A549 (cell line): ENCODE measurements at regions not wholly inside any gene's neighbourhood (a gene's known extent, or its start where the extent isn't known, plus 50 kb on each side); places are given as distances from the start of the nearest gene placed in this dataset.

Source experiments
- ATAC-seq, 2 experiments: fragments of 200-7000 bp in 1 of 2; fragments of >200 bp in 1 of 2; cut with Nextera tagmentation in 1 of 2; cut with Tn5 transposase in 1 of 2; 3 replicates each; pipeline versions ENCODE4 v1.8.0 to v1.9.1; 2018 to 2020; ENCODE audit warnings: mild to moderate bottlenecking in 1 of 2, moderate library complexity in 1 of 2
- CTCF ChIA-PET: fragments of 300-600 bp; sonication (Branson Sonifier 250); formaldehyde crosslinking; extraction: SDS; loops from one replicate; lab custom pipeline; 2021; ENCODE audit warnings: antibody characterized with exemption, inconsistent platforms; lab: Yijun Ruan, JAX
- POLR2A ChIA-PET: fragments of 350-600 bp; formaldehyde crosslinking; extraction: SDS; loops from one replicate; lab custom pipeline; 2021; ENCODE audit warnings: antibody characterized with exemption, inconsistent platforms; lab: Yijun Ruan, JAX
- DNase-seq, 2 experiments: peaks; one replicate each; pipeline versions ENCODE4 v3.0.0 to v3.0.0-alpha.2; 2011 to 2016; ENCODE audit warnings: low read depth in 1 of 2, low spot score in 1 of 2
- FAIRE-seq: peaks from 2 replicates; lab custom pipeline; 2011; peaks lifted over from hg19 to GRCh38; lab: Jason Lieb, UNC
- H3K27ac ChIP-seq, 2 experiments: fragments of >200 bp; sonication (Bioruptor Twin); formaldehyde crosslinking; 3 replicates each; pipeline ENCODE4 v1.5.1; 2016 to 2017
- H3K4me1 ChIP-seq: fragments of >200 bp; sonication (Bioruptor Twin); formaldehyde crosslinking; 3 replicates; pipeline ENCODE4 v1.6.1; 2016
- H3K4me2 ChIP-seq: fragments of >200 bp; sonication (Bioruptor Twin); formaldehyde crosslinking; 3 replicates; pipeline ENCODE4 v1.6.1; 2016
- H3K4me3 ChIP-seq: fragments of >200 bp; sonication (Bioruptor Twin); formaldehyde crosslinking; 3 replicates; pipeline ENCODE4 v1.5.1; 2016
- H3K9me3 ChIP-seq: fragments of >200 bp; sonication (Bioruptor Twin); formaldehyde crosslinking; 3 replicates; pipeline ENCODE4 v1.6.1; 2016
- BHLHE40 ChIP-seq: IDR thresholded peaks from 2 replicates; pipeline ENCODE4 v1.6.1; 2012; ENCODE audit warnings: low read depth, low read length, inconsistent platforms
- CBX2 ChIP-seq: fragments of 200-600 bp; sonication (generic); IDR thresholded peaks from 2 replicates; pipeline ENCODE4 v1.6.1; 2016; ENCODE audit warnings: low read depth, mild to moderate bottlenecking, borderline replicate concordance
- CBX8 ChIP-seq: fragments of 200-600 bp; sonication (generic); IDR thresholded peaks from 2 replicates; pipeline ENCODE4 v1.6.1; 2016
- CHD2 ChIP-seq: fragments of 150-350 bp; IDR thresholded peaks from 2 replicates; pipeline ENCODE4 v1.6.1; 2014; ENCODE audit warnings: low read length; ENCODE audit not compliant: partially characterized antibody
- CTCF ChIP-seq: fragments of >200 bp; sonication (Bioruptor Twin); formaldehyde crosslinking; IDR thresholded peaks from 3 replicates; pipeline ENCODE4 v1.5.1; 2016
- EHMT2 ChIP-seq: fragments of 200-600 bp; sonication (generic); IDR thresholded peaks from 2 replicates; pipeline ENCODE4 v1.6.1; 2016; ENCODE audit warnings: antibody characterized with exemption, low read depth, mild to moderate bottlenecking, moderate library complexity
- ESRRA ChIP-seq: fragments of 150-350 bp; IDR thresholded peaks from 2 replicates; pipeline ENCODE4 v1.6.1; 2014; ENCODE audit warnings: mild to moderate bottlenecking, low read length, borderline replicate concordance
- HEYL ChIP-seq: fragments of 250-450 bp; sonication (Bioruptor Pico); IDR thresholded peaks from 2 replicates; pipeline ENCODE4 v1.8.0; 2021; ENCODE audit warnings: mild to moderate bottlenecking, moderate library complexity
- HMGXB4 ChIP-seq: fragments of 250-450 bp; sonication (Bioruptor Pico); IDR thresholded peaks from 2 replicates; pipeline ENCODE4 v1.5.0; 2021; ENCODE audit warnings: mild to moderate bottlenecking, moderate library complexity, borderline replicate concordance
- HOXB5 ChIP-seq: fragments of 250-450 bp; sonication (Bioruptor Pico); IDR thresholded peaks from 2 replicates; pipeline ENCODE4 v1.5.0; 2020; ENCODE audit warnings: mild to moderate bottlenecking, moderate library complexity
- JUN ChIP-seq, 2 experiments: fragments of >200 bp; sonication (Bioruptor Twin); formaldehyde crosslinking; IDR thresholded peaks; 2 replicates in 1 of 2; 3 replicates in 1 of 2; pipeline ENCODE4 v1.6.1; 2016 to 2017
- KDM1A ChIP-seq: fragments of 200-600 bp; sonication (generic); IDR thresholded peaks from 2 replicates; pipeline ENCODE4 v1.6.1; 2016; ENCODE audit warnings: low read depth, mild to moderate bottlenecking
- KDM5A ChIP-seq: fragments of 200-600 bp; sonication (generic); IDR thresholded peaks from 2 replicates; pipeline ENCODE4 v1.6.1; 2016; ENCODE audit warnings: antibody characterized with exemption, mild to moderate bottlenecking
- MAFK ChIP-seq: fragments of 450-650 bp; IDR thresholded peaks from 2 replicates; pipeline ENCODE4 v1.6.1; 2014; ENCODE audit not compliant: partially characterized antibody
- MAX ChIP-seq: IDR thresholded peaks from 2 replicates; pipeline ENCODE4 v1.6.1; 2012
- MYC ChIP-seq: IDR thresholded peaks from 2 replicates; pipeline ENCODE4 v1.6.1; 2012; ENCODE audit warnings: mild to moderate bottlenecking, inconsistent platforms, low read length, improper control_type of control experiment, borderline replicate concordance
- PHF8 ChIP-seq: fragments of 200-600 bp; sonication (generic); IDR thresholded peaks from 2 replicates; pipeline ENCODE4 v1.6.1; 2016; ENCODE audit warnings: low read depth, mild to moderate bottlenecking, antibody characterized with exemption, moderate library complexity, borderline replicate concordance
- POLR2A ChIP-seq: IDR thresholded peaks from 2 replicates; pipeline ENCODE4 v1.6.1; 2012; ENCODE audit warnings: mild to moderate bottlenecking, low read length
- POLR2AphosphoS2 ChIP-seq: conservative IDR thresholded peaks from 2 replicates; pipeline ENCODE4 v1.6.1; 2012; ENCODE audit warnings: low read length, improper control_type of control experiment, inconsistent platforms
- RARB ChIP-seq: fragments of 250-450 bp; sonication (Bioruptor Pico); IDR thresholded peaks from 2 replicates; pipeline ENCODE4 v1.8.0; 2021; ENCODE audit warnings: mild to moderate bottlenecking, moderate library complexity
- RCOR1 ChIP-seq: fragments of 150-350 bp; IDR thresholded peaks from 2 replicates; pipeline ENCODE4 v1.6.1; 2014; ENCODE audit warnings: antibody characterized with exemption, low read length, low read depth
- RFX5 ChIP-seq: fragments of 450-650 bp; IDR thresholded peaks from 2 replicates; pipeline ENCODE4 v1.7.1; 2014; ENCODE audit warnings: antibody characterized with exemption, mild to moderate bottlenecking, moderate library complexity
- TFCP2L1 ChIP-seq: fragments of 250-450 bp; sonication (Bioruptor Pico); IDR thresholded peaks from 2 replicates; pipeline ENCODE4 v1.5.0; 2021; ENCODE audit warnings: mild to moderate bottlenecking
- ZFP36 ChIP-seq: fragments of 450-650 bp; IDR thresholded peaks from 2 replicates; pipeline ENCODE4 v1.6.1; 2014; ENCODE audit warnings: borderline replicate concordance; ENCODE audit not compliant: partially characterized antibody
- ZNF302 ChIP-seq: fragments of 250-450 bp; sonication (Bioruptor Pico); IDR thresholded peaks from 2 replicates; pipeline ENCODE4 v1.9.0; 2021; ENCODE audit warnings: inconsistent platforms, mild to moderate bottlenecking, moderate library complexity
- WGBS: methylation state at CpG from one replicate; pipeline ENCODE4 v1.1.6; 2017; ENCODE audit errors: missing lambda C conversion rate; 5-methylcytosine and 5-hydroxymethylcytosine counted together
- TF ChIP-seq, protein P1 (sequence below): fragments of >200 bp; sonication (Bioruptor Twin); formaldehyde crosslinking; IDR thresholded peaks from 3 replicates; pipeline ENCODE4 v1.6.1; 2016

DNA sequence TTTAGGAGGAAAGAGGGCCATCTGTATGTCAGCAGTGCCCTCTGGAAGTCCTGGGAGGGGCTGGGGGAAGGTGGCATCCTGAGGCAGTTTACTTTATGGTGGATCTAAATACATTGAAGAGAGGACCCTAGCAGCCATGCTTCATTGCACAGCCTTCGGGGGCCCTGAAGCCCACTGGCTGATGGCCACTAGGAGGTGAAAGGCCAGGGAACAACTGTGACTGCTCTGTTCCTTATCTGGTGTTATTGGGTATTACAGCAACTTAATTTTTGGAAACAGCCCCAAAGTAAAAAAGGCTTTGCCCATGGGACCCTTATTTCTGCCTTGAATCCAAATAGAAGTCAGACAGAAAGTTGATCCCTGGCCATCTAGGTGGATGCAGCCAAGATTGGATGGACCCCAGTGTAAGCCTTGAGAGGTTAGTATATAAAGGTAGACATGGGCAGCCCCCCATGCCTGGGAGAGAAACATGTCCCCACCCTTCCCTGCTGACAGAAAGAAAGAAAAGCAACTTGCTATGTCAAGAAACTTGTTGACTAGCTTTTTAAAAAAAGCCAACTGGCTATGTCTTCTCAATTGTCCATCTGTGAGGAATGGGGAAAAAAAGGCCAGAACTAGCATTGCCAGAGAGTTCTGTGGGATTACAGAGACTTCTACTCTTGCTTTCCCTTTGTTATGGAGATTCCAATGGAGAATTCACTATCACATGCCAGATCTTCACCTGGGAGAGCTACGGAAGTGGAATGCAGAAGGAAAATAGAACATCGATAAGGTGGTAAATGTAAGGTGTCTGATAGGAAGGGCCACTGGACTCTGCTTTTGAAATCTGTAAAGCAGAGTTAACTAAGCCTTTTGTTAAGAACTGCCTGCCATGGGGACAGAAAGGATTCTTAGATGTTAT, 58.6 kb upstream of the OSR1 start (continued):
- TF ChIP-seq CTCF (no peak), RARB (CRISPR knock-in tag) (no peak), BHLHE40 (no peak), MAFK (no peak), MYC (no peak)
- TF ChIP-seq, all 56 proteins: peak for 0

DNA sequence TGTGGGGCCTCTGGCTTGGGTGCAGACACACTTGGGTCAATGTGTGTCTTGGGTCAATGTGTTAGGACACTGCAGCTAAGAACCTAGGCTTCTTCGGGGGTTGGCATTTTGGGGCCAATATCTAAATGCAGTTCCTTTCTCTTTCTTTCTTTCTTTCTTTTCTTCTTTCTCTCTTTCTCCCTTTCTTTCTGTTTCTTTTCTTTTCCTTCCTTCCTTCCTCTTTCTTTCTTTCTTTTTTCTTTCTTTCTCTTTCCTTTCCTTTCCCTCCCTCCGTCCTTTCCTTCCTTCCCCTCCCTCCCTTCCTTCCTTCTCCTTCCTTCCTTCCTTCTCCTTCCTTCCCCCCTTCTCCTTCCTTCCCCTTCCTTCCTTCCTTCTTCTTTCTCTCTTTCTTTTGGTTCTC, 57.7 kb upstream of the OSR1 start:
- ChIA-PET CTCF (interaction anchor here (0.8 kb wide), 1 partner anchor 15 kb away, joined by 3 read pairs; no protein-coding TSS in a partner anchor), POLR2A (no interaction called here)
- Histone ChIP-seq H3K4me1 (no peaks in the 10 kb centered on the region), H3K9me3 (no peaks in the 10 kb centered on the region), H3K4me3 (no peak overlapping the region), H3K4me2 (no peak overlapping the region), H3K27ac (no peak overlapping the region)
- ATAC-seq, result no peak
- 59% methylated on average over 2 of the region's 2 CpGs for WGBS
- DNase-seq, result no peak
- TF ChIP-seq RCOR1, result no peak
- no peak for TF ChIP-seq CBX2
- no peak for TF ChIP-seq HEYL (CRISPR knock-in tag)
- TF ChIP-seq RFX5, result no peak
- no peak for FAIRE-seq

DNA sequence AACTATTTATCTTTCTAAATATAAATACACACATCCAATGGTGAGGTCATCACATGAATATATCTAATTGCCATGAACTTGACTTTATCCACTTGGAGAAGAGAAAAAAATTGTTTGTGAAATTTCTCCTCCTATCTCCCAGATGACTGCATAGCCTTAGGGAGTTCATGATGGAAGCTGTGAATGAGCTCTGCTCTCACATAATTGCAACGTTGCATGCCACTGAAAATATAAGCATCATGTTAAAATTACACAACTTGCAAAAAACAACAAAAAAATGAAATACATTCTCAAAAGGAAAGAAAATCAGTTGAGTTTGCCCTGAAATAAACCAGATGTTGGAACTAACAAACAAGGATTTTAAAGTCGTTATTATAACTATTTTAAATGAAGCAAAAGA, 50.6 kb upstream of the OSR1 start:
- DNase-seq (no peak), FAIRE-seq (no peak), ATAC-seq (no peak)
- CTCF ChIA-PET, result interaction anchor here (0.7 kb wide), 1 partner anchor 554 kb away, joined by 3 read pairs; no protein-coding TSS in a partner anchor
- Histone ChIP-seq H3K27ac (no peak overlapping the region), H3K4me1 (no peaks in the 10 kb centered on the region), H3K4me2 (no peak overlapping the region), H3K4me3 (no peak overlapping the region), H3K9me3 (no peaks in the 10 kb centered on the region)
- WGBS, result 15% methylated on average over 2 of the region's 2 CpGs
- no peak for TF ChIP-seq MYC
- no peak for TF ChIP-seq CHD2
- no peak for TF ChIP-seq CBX8
- TF ChIP-seq, protein P1, sequence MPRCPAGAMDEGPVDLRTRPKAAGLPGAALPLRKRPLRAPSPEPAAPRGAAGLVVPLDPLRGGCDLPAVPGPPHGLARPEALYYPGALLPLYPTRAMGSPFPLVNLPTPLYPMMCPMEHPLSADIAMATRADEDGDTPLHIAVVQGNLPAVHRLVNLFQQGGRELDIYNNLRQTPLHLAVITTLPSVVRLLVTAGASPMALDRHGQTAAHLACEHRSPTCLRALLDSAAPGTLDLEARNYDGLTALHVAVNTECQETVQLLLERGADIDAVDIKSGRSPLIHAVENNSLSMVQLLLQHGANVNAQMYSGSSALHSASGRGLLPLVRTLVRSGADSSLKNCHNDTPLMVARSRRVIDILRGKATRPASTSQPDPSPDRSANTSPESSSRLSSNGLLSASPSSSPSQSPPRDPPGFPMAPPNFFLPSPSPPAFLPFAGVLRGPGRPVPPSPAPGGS, result no peak
- TF ChIP-seq TFCP2L1, result no peak
- TF ChIP-seq MAX, result no peak
- POLR2A ChIA-PET, result no interaction called here

- H3K4me3 ChIP-seq, result no peak overlapping the region
- no peak for TF ChIP-seq KDM5A
- TF ChIP-seq HMGXB4 (CRISPR knock-in tag), result no peak
- no peak for TF ChIP-seq POLR2AphosphoS2
- TF ChIP-seq CTCF, result no peak
- TF ChIP-seq PHF8, result no peak
- TF ChIP-seq EHMT2, result no peak
- no peak for TF ChIP-seq POLR2A
- no peak for TF ChIP-seq ESRRA
- no peak for TF ChIP-seq ZFP36
- no peak for TF ChIP-seq ZNF302 (CRISPR knock-in tag)
- TF ChIP-seq JUN (IDR thresholded peaks at IDR 0.05), result no peak
- TF ChIP-seq HOXB5, result no peak
- TF ChIP-seq CBX2, result no peak
- TF ChIP-seq KDM1A, result no peak
- no peaks in the 10 kb centered on the region for H3K4me1 ChIP-seq
- ATAC-seq (no peak), FAIRE-seq (peak; percentile 65), DNase-seq (no peak)
- POLR2A ChIA-PET, result no interaction called here
- no peak overlapping the region for H3K27ac ChIP-seq
- CTCF ChIA-PET, result interaction anchor here (0.7 kb wide), 1 partner anchor 555 kb away, joined by 3 read pairs; no protein-coding TSS in a partner anchor
- H3K4me2 ChIP-seq, result no peak overlapping the region
- H3K9me3 ChIP-seq, result no peaks in the 10 kb centered on the region
These were observed 50.2 kb upstream of the OSR1 start for GRCh38 chr2:19408592-19408991.
